Activated CD4-positive, alpha-beta T cell treated with anti-CD3 and anti-CD28 coated beads, Interleukin-2, amount 10 ng/mL, durations not matched to agents 24 days and 14 days (primary cell): ENCODE measurements at regions not wholly inside any gene's neighbourhood (a gene's known extent, or its start where the extent isn't known, plus 50 kb on each side); places are given as distances from the start of the nearest gene placed in this dataset.

Experiments used
- DNase-seq: peaks from one replicate; pipeline ENCODE4 v3.0.0; 2022
- H3K27ac Mint-ChIP-seq: one replicate; pipeline ENCODE4 v1.8.0; 2022; ENCODE audit warnings: mild to moderate bottlenecking, mixed read lengths
- H3K27me3 Mint-ChIP-seq: one replicate; pipeline ENCODE4 v1.8.0; 2022; ENCODE audit warnings: mixed read lengths
- H3K36me3 Mint-ChIP-seq: one replicate; pipeline ENCODE4 v1.8.0; 2022; ENCODE audit warnings: low read depth, mild to moderate bottlenecking, mixed read lengths
- H3K4me1 Mint-ChIP-seq: one replicate; pipeline ENCODE4 v1.8.0; 2021; ENCODE audit warnings: mixed read lengths
- H3K4me3 Mint-ChIP-seq: one replicate; pipeline ENCODE4 v1.8.0; 2022; ENCODE audit warnings: mild to moderate bottlenecking, moderate library complexity, mixed read lengths
- H3K9me3 Mint-ChIP-seq: one replicate; pipeline ENCODE4 v1.8.0; 2021; ENCODE audit warnings: mixed read lengths
- intact Hi-C: fragments of 100-400 bp; cut with micrococcal nuclease; formaldehyde crosslinking; loops from one replicate; pipeline ENCODE4 v1.15.1; 2023

GRCh38 chr7:89760690-89761089, 393.6 kb upstream of the STEAP1 start:
- no peaks in the 10 kb centered on the region for H3K4me1 Mint-ChIP-seq
- no peaks in the 10 kb centered on the region for H3K27me3 Mint-ChIP-seq
- H3K36me3 Mint-ChIP-seq = no peaks in the 10 kb centered on the region
- intact Hi-C loops = no loop called here
- H3K9me3 Mint-ChIP-seq = no peaks in the 10 kb centered on the region
- no peak overlapping the region for H3K4me3 Mint-ChIP-seq
- no peak overlapping the region for H3K27ac Mint-ChIP-seq
- DNase-seq = no peak

DNA sequence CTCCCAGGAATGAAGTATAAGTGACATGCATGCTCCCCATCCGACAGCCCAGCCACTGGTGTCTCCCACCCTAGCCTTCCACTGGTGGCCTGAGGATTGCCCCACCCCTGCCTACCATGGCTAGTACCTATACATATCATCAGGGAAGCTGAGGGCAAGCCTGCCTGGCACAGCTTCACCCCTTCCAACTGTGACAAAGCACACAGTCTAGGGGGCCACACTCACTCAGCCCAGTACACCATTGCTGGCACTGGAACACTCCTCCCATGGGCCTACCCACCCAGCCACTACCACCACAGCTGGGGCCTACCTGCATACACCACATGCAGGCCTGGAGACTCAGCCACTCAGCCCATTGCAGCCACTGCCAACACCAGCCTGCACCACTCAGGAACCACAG, 393.1 kb upstream of the STEAP1 start:
- no peak overlapping the region for H3K27ac Mint-ChIP-seq
- DNase-seq = no peak
- intact Hi-C loops = no loop called here
- no peaks in the 10 kb centered on the region for H3K27me3 Mint-ChIP-seq
- H3K4me3 Mint-ChIP-seq = no peak overlapping the region
- H3K9me3 Mint-ChIP-seq = no peaks in the 10 kb centered on the region
- H3K4me1 Mint-ChIP-seq = no peaks in the 10 kb centered on the region
- no peaks in the 10 kb centered on the region for H3K36me3 Mint-ChIP-seq

DNA sequence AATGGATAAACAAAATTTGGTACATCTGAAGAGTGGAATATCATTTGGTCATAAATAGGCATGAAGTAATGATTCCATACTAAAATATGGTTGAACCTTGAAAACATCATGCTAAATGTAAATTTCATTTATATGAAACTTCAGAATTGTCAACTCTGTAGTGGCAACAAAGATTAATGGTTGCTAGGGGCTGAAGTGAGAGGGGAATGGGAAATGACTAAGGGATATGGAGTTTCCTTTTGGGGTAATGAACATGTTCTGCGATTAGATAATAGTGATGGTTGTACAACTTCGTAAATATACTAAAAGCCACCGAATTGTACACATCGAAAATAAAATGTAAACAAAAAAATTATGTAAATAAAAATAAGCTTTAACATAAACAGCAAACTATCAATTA, 384.1 kb upstream of the STEAP1 start:
- no peaks in the 10 kb centered on the region for H3K36me3 Mint-ChIP-seq
- intact Hi-C loops = no loop called here

DNA sequence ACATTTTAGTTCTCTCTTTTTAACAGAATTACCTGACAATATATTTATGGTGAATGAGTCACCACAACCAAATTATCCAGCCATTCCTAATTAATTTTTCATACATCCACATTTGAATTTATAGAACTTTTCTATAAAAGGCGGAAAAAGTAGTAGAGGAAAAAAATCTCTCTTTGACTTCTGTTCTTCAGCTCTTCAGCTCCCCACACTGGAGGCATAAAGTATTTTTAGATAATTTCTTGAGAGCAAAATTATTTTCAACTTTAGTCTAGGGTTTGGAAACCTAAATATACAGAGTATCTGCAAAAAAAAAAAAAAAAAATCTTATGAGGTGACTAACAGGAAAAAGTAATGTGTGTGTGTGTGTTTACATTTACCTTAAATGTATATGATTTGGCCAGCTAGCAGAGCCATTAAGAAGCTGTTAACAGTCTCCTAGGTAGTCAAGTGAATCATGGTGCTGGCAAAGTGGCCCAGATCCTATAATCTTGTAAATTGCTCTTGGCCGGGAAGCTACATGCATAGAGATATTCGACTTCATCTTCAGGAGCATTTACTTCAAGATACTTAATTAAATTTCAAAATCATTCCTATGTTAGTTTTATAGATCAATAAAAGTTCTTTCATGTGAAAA, 383.1 kb upstream of the STEAP1 start:
- intact Hi-C loops = no loop called here
- Mint-ChIP-seq H3K27me3 (no peaks in the 10 kb centered on the region), H3K4me1 (no peaks in the 10 kb centered on the region), H3K36me3 (no peaks in the 10 kb centered on the region), H3K4me3 (no peak overlapping the region), H3K9me3 (no peaks in the 10 kb centered on the region), H3K27ac (no peak overlapping the region)
- DNase-seq = no peak

More for the DNA sequence above, 384.1 kb upstream of the STEAP1 start:
- Mint-ChIP-seq H3K4me1 (no peaks in the 10 kb centered on the region), H3K9me3 (no peaks in the 10 kb centered on the region), H3K4me3 (no peak overlapping the region), H3K27me3 (no peaks in the 10 kb centered on the region), H3K27ac (no peak overlapping the region)
- DNase-seq = no peak

DNA sequence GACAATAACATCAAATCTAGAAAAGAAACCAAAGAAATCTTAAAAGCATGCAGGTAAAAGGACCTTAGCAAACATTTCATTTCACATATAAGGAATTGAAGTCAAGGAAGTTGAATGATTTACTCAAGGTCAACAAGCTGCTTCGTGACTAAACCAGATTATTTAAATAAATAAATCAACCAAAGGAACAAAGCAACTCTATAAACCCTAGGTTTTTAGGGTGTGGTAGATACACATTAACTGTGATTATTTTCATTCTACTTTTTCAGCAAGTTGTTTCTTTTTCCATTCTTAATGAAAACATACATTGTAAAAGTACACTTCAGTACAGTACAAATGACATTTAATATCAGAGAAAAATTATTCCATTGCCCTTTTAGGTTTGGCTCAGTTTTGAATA, 382.0 kb upstream of the STEAP1 start:
- intact Hi-C loops = no loop called here
- no peak for DNase-seq
- no peaks in the 10 kb centered on the region for H3K27me3 Mint-ChIP-seq
- H3K9me3 Mint-ChIP-seq = no peaks in the 10 kb centered on the region
- no peaks in the 10 kb centered on the region for H3K36me3 Mint-ChIP-seq
- no peak overlapping the region for H3K27ac Mint-ChIP-seq
- H3K4me1 Mint-ChIP-seq = no peaks in the 10 kb centered on the region
- no peak overlapping the region for H3K4me3 Mint-ChIP-seq

DNA sequence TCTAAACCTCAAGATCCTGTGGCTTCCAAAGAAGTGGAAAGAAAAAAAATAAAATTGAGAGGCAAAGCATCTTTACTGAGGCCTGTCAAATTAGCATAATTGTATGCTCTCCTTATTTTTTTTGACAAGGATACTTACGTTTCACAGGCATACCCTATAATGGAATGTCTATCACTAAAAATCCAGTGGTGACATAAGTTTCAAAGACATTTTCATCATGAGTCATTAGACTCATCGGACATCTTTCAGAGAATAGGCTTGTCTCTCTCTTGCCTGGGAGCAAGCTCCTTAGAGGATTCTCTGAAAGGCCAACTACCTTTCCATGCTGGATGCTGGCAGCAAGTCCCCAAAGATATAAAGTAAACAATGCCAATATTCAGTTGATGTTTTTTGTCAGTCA, 380.7 kb upstream of the STEAP1 start:
- Mint-ChIP-seq H3K4me1 (no peaks in the 10 kb centered on the region), H3K4me3 (no peak overlapping the region), H3K27ac (no peak overlapping the region), H3K27me3 (no peaks in the 10 kb centered on the region), H3K9me3 (no peaks in the 10 kb centered on the region), H3K36me3 (no peaks in the 10 kb centered on the region)
- no peak for DNase-seq
- intact Hi-C loops = no loop called here

GRCh38 chr7:89775459-89775858, 378.8 kb upstream of the STEAP1 start:
- Mint-ChIP-seq H3K4me1 (no peaks in the 10 kb centered on the region), H3K36me3 (no peaks in the 10 kb centered on the region), H3K9me3 (no peaks in the 10 kb centered on the region), H3K27me3 (no peaks in the 10 kb centered on the region), H3K27ac (no peak overlapping the region), H3K4me3 (no peak overlapping the region)
- intact Hi-C loops = no loop called here
- no peak for DNase-seq

DNA sequence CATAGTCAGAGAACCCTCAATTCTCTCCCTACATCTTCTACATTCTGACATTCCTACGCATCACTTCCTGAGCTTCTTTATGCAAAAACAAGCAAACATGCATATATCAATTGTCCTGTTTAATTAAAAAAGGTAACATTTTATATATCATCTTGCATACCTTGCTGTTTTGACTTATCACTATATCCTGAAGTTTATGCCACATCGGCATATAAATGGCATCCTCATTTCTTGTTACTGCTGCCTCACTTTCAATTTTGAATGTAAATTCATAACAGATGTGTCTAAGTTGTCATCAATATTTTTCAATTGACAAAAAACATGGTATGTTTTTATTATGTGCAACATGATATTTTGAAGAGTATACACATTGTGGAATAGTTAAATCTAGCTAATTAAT, 377.3 kb upstream of the STEAP1 start:
- Mint-ChIP-seq H3K4me3 (no peak overlapping the region), H3K36me3 (no peaks in the 10 kb centered on the region), H3K4me1 (no peaks in the 10 kb centered on the region), H3K27me3 (no peaks in the 10 kb centered on the region), H3K9me3 (no peaks in the 10 kb centered on the region), H3K27ac (no peak overlapping the region)
- intact Hi-C loops = no loop called here
- no peak for DNase-seq

DNA sequence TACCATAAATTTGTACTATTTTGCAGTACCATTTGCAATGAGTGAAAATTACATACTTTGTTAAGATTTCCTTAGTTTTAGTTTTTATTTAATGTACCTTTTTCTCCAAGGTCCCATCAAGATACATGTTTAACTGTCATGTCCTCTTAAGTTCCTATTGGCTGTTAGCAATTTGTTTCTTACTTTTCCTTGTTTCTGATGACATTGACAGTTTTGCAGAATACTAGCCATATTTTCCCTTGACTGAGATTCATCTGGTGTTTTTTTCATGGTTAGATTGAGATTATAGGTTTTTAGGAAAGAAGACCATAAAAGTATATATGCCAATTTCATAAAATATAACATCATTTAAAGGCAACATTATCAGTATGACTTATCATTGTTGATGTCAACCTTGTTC, 376.8 kb upstream of the STEAP1 start:
- H3K27ac Mint-ChIP-seq = no peak overlapping the region
- H3K4me3 Mint-ChIP-seq = no peak overlapping the region
- H3K9me3 Mint-ChIP-seq = no peaks in the 10 kb centered on the region
- intact Hi-C loops = no loop called here
- H3K4me1 Mint-ChIP-seq = no peaks in the 10 kb centered on the region
- no peaks in the 10 kb centered on the region for H3K27me3 Mint-ChIP-seq
- H3K36me3 Mint-ChIP-seq = no peaks in the 10 kb centered on the region
- DNase-seq = no peak

- Mint-ChIP-seq H3K27ac (no peak overlapping the region), H3K36me3 (no peaks in the 10 kb centered on the region), H3K4me3 (no peak overlapping the region), H3K27me3 (no peaks in the 10 kb centered on the region), H3K4me1 (no peaks in the 10 kb centered on the region), H3K9me3 (no peaks in the 10 kb centered on the region)
- intact Hi-C loops = no loop called here
- DNase-seq = no peak
These were observed 374.0 kb upstream of the STEAP1 start for GRCh38 chr7:89780291-89780690.

GRCh38 chr7:89796481-89796880, 357.8 kb upstream of the STEAP1 start:
- Mint-ChIP-seq H3K4me1 (no peaks in the 10 kb centered on the region), H3K27me3 (no peaks in the 10 kb centered on the region), H3K36me3 (no peaks in the 10 kb centered on the region), H3K9me3 (no peaks in the 10 kb centered on the region), H3K27ac (no peak overlapping the region), H3K4me3 (no peak overlapping the region)
- no peak for DNase-seq
- intact Hi-C loops = no loop called here

DNA sequence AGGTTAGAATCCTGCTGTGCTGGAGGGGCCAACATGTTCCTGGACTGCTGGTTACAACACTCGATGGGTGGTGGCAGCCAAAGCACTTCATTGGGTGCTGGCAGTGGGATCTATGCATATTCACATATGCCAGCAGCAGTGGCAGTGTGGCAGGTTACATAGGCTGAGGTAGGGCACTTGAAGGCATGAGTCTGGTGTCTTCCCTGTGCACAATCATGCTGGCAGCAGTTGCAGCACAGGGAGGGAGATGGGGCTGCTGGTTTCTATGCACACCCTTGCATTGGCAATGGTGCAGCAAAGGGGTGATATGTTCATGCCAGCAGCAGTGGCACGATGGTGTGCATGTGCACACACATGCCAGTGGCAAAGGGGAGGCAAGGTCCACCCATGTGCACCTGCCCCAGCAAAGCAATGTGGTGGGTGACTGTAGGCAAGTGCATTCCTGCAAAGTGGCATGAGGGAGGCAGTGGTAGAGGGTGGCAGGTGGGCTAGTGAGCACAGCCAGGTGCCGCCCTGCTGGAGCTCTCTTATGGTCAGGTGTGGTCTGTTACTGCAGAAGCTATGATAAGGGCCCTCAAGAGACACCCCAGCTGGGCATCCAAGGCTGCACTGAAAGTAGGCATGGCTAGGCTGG, 356.2 kb upstream of the STEAP1 start:
- no peak overlapping the region for H3K27ac Mint-ChIP-seq
- no peaks in the 10 kb centered on the region for H3K9me3 Mint-ChIP-seq
- intact Hi-C loops = no loop called here
- no peak overlapping the region for H3K4me3 Mint-ChIP-seq
- no peaks in the 10 kb centered on the region for H3K4me1 Mint-ChIP-seq
- DNase-seq = no peak
- H3K27me3 Mint-ChIP-seq = no peaks in the 10 kb centered on the region
- H3K36me3 Mint-ChIP-seq = no peaks in the 10 kb centered on the region

DNA sequence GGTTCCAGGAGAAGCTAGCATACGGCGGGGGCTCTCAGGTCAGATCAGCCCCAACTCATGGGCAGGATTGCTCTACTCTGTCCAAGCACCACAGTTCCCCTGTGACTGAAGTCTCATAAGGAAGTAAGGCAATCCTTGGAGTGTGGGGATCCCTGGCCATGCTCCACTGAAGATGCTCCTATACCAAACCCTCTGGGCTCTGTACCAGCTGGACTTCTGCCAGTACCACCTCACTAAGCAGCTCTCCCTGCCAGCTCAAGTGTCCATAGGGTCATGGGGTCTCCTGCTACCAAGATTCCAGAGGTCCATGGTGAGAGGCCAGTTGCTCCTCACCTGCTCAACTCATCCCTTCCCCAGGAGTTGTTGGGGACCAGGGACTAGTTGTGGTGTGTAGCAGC, 355.7 kb upstream of the STEAP1 start:
- Mint-ChIP-seq H3K27me3 (no peaks in the 10 kb centered on the region), H3K4me1 (no peaks in the 10 kb centered on the region), H3K4me3 (no peak overlapping the region), H3K36me3 (no peaks in the 10 kb centered on the region), H3K9me3 (no peaks in the 10 kb centered on the region), H3K27ac (no peak overlapping the region)
- intact Hi-C loops = no loop called here
- DNase-seq = no peak

DNA sequence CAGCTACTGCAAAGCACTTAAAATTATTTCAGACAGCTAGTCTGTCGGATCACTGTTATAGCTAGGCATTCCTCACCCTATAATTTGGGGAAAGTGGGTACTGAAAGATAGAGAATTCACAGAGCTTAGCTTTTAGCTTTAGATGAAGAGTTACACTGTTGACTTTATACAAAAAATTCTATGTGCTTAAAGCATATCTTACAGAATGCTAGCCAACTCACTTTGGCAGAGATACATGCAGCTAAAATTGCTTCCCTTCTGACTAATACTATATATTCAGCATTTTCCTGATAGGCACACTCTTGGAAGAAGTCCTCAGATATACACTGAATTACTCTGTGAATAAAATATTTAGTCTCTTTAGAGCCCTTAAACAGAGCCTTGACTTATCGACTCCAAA, 353.5 kb upstream of the STEAP1 start:
- no peaks in the 10 kb centered on the region for H3K36me3 Mint-ChIP-seq
- H3K27ac Mint-ChIP-seq = no peak overlapping the region
- no peaks in the 10 kb centered on the region for H3K9me3 Mint-ChIP-seq
- intact Hi-C loops = no loop called here
- no peaks in the 10 kb centered on the region for H3K4me1 Mint-ChIP-seq
- no peaks in the 10 kb centered on the region for H3K27me3 Mint-ChIP-seq
- no peak for DNase-seq
- H3K4me3 Mint-ChIP-seq = no peak overlapping the region

GRCh38 chr7:89809291-89809690, 345.0 kb upstream of the STEAP1 start:
- DNase-seq = no peak
- no peak overlapping the region for H3K27ac Mint-ChIP-seq
- intact Hi-C loops = no loop called here
- no peaks in the 10 kb centered on the region for H3K4me1 Mint-ChIP-seq
- no peaks in the 10 kb centered on the region for H3K27me3 Mint-ChIP-seq
- no peak overlapping the region for H3K4me3 Mint-ChIP-seq
- no peaks in the 10 kb centered on the region for H3K9me3 Mint-ChIP-seq
- H3K36me3 Mint-ChIP-seq = no peaks in the 10 kb centered on the region
